ENCODE measurements at regions not wholly inside any gene's neighbourhood (a gene's known extent, or its start where the extent isn't known, plus 50 kb on each side); places are given as distances from the start of the nearest gene placed in this dataset.

DNA sequence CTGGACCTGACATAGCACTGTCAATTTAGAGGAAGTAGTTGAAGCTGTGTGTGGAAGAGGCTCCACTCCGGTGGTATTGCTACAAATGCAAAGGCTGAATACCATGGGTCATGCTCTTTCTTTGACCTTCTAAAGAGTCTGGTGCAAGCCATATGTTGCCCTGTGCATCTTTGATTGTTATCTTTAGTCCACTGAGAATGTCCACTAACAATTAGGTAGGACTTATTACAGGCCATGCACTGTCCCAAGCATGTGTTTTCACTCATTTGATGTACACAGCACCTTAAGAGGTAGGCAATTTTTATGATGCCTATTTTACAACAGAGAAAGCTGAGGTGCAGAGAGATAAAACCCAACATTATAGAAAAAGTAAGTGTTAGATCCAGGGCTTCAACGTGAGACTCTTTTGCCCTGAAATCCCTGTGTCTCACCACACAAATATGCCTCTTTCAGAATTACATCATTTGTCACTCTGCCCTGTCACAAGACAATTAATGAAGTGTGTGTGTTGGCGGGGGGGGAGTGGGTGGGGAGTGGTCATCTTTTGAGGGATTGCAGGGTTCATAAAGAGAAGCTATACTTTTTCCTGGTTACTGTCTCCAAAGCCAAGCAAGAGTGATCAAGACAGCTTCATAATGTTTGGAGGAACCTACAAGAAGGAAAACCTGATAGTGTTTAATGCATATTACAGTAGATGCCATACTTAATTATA, 637.6 kb upstream of the IGFBP3 start:
- DNase-seq, result no peak

DNA sequence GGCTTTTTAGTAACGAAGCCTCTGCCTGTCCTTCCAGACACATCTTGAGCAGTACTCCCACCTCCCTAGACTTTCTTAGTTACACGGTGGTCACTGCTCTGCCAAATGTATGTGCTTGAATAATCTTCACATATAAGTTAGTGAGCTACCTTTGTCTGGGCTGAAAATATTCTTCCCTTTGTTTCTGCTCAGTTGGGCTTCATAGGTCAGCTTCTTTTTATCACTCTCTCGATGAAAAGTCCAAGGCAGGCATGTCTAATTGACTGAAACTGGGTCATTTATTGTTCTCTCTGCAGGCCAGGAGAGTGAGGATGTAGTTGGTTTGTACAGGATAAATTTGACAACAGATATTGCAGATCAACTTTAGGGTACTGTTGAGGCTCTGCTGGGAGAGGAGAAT, 636.7 kb upstream of the IGFBP3 start:
- DNase-seq, result no peak

DNA sequence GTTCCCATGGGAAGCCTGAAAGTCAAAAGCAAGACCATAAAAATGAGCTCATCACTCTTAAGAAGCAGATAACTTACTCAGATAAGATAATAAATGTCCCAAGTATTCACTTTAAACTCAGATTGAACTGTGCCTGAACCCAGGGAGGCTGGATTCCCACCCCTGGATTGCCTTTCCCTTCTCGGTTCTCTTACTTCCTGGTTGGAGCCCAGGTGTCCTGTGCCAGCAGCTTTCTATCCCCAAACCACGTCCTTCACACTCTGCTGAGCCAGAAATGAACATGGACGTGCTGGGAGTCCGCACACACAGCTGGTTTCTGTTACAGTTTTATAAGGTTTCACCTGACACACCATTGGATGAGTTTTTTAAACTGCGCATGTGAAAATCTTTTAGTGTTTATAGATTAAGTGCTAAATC, 636.2 kb upstream of the IGFBP3 start:
- no peak for DNase-seq

DNA sequence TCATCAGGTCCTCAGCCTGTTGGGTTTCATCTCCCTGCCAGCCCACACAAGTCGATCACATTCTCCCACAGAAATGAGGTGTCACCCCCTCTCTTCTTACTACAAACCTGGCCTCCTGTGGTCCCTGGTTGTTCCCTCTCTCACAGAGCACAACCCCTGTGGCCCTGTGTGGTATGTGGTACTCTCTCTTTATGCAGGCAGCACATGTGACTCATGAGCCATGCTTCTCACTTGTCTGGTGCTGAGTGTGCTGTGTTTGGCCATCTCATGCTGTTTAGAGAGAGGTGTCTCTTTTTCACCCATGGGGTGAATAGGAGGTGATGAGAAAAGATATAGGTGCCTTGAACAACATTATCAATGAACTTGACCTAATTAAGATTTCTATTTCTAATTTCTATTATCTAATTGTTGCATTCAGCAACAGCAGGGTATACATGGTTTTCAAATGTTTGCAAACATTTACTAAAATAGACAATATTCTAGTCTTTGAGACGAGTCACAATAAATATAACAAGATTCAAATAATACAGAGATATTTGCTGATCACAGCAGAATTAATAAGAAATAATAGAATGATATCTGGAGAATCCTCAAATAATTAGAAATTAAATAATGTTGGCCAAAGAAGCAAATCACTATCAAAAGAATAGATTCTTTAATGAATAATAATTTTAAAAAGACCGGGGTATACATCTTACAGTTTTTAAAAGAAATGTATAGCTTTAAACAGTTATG, 633.8 kb upstream of the IGFBP3 start:
- no peak for DNase-seq

DNA sequence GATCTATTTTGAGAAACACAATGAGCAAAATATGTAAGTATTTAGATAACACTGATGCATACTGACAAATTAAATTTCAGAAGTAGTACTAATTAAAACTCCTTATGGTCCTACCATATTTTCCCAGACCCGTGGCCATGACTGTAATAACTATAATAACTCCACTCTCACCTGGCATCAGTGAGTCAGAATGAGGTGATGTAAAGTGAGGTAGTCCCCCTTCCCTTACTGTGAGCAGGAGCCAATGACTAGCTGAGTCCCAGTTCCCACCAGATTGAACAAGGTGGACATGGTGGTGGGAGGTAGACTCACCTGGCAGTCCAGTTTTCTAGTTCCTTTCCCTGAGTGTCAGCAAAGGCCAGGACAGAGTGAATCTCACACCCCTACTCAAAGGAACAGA, 630.5 kb upstream of the IGFBP3 start:
- no peak for DNase-seq

DNA sequence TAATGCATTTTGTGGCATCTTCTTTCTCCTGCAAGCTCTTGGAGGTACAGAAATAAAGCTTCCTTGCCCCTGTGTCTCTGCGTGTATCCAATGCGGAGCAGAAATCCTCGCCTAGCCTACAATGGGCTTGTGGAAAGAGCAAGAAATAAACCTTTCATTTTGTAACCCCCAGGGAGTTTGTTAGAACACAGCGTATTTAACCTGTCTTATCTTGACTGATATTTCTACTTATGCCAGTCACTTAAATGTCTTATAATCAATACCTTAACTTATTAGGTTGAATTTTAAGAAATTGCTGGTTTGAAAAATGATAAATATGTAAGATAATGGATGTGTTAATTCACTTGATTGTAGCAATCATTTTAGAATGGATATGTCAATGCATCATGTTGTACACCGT, 629.8 kb upstream of the IGFBP3 start:
- no peak for DNase-seq

DNA sequence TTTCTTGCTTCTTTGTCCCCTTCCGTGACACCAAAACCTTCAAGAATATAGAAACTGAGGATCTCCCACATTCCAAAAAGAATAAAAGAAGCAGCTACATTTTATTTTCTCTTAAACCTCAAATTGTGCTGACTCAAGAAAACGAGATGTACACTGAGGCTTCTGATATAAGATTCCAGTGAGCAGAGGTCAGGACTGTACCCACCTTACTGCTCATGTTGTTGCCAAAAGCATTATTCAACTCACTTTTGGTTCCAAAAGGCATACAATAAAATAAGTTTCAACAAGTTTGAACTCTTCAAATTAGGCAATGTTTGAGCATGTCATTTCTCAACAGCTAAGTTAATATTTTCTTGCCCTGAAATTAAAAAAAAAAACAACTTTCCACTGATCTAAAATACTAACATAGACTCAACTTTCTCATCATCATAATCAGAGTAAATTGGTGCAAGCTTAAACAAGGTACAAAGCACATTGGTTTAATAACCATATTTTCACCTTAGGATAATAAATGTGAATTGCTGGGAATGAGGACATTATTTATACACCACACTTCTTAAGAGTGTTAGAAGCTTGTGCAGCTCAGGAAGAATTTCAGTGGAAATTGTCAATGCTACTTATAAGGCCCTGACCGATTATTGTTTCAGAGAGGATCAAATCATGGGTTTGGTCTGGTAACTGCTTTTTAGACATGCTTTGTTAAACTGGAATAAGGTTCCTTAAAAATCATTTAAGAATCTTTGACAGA, 629.0 kb upstream of the IGFBP3 start:
- DNase-seq, result no peak

DNA sequence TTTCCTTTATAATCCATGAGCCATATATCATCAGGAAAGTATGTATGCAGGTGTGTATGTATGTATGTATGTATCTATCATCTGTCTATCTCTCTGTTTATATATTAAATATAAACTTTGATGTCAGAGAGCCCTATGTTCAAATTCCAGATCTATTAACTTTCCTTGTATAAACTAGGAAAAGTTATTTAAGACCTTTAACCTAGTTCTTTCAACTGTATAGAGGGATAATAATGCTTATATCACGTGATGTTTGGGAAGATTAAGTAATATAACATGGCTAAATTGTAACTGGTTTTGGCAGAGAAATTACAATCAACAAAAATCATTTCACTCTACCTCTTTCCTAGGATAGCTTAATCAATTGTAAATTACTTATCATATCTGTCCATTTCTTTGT, 628.3 kb upstream of the IGFBP3 start:
- DNase-seq, result no peak

DNA sequence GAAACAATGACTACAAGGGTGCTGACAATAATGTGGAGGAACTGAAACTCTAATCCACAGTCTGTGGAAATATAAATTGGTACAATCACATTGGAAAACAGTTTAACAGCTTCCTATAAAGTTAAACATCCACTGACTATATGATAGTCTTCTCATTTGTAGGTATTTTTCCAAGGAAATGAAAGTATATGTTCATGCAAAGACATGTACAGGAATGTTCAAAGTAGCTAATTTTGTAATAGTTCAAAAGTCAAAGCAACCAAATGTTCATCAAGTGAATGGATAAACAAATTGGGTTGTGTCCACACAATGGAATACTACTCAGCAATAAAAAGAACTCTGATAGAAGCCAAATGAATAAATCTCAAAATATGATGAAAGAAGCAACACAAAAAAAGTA, 626.0 kb upstream of the IGFBP3 start:
- no peak for DNase-seq

DNA sequence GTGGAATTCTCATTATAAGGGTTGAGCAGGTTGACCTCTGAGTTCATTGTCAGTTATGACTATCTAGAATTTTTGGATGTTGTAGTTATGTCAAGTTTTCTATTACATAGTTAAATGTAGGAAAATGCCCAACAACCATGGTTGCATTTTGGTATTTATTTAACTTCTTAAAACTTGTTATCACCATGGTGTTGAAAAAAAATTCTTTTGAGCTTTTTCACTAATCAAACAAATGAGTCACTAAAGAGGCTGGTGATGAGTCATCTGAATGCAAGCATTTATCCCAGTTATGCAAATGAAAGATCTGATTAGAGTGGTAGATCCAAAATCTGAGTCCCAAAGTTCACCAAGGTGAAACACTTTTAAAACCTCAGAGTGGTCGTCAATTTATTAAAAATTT, 624.7 kb upstream of the IGFBP3 start:
- DNase-seq, result no peak

DNA sequence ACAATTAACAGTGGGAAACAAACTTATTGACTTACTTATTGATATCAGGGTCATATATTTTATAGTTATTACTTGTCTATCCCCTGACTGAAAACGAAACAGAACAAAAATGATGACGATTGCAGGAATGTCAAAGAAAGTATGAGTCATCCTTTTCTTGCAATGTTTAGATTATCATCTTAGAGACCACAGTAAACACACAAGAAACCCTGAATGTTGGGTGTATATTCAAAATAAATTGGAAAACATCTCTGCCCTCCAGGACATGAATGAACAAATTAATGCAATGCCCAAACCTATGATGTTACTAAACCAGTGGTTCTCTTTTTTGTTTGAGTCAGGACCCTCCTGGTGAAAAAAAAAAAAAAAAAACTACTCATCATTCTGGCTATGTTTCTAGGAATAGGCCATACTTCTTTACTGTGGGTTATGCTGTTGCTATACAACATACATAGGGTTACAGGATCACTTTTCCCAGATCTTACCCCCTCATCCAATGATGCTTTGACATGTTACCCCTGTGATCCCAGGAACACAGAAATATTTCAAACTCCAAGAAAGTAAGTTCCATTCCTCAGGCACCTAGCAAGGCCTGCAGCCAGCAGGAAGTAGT, 623.4 kb upstream of the IGFBP3 start:
- no peak for DNase-seq

DNA sequence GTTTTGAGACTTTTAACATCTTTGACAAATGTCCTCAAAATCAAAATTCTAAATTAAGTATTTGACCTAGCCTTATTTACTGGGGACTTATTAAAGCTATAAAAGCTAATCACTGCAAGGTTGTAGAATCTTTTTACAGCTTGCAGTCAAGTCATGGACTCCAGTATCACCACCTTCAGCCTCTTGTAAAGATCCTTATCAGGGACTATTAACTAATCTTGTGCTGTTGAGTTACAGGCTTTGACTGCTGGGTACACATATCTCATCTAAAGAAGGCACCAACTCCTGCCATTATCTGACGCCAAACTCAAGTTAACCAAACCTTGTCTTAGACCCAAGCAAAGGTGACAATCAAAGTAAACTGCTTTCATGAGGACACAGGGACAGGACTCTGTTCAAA, 621.0 kb upstream of the IGFBP3 start:
- no peak for DNase-seq

DNA sequence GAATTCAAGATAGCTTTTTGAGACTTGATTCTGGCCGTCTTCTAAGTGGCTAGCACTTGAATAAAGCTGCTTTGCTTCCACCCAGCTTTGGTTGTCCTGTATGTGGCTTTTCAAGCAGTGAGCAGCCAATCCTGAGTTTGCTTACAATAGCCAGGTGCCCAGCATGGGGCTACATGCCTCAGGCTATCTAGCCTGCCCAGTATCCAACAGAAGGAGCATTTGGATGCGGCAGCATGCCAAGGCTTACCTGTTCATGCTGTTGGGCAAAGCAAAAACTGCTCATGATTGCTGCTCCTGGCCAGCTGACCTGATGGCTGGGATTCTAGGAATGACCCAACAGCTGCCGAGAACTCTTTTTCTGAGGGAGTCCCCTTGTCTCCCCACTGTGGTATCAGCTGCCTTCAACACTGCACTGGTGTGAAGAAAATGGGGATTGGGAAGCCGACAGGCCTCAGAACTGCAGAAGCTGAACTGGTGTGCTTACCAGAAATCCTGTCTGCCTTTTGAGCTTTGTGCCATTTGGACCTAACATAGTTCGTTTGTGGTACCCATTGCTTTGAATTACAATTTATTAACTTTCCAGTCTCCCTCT, 618.9 kb upstream of the IGFBP3 start:
- no peak for DNase-seq

DNA sequence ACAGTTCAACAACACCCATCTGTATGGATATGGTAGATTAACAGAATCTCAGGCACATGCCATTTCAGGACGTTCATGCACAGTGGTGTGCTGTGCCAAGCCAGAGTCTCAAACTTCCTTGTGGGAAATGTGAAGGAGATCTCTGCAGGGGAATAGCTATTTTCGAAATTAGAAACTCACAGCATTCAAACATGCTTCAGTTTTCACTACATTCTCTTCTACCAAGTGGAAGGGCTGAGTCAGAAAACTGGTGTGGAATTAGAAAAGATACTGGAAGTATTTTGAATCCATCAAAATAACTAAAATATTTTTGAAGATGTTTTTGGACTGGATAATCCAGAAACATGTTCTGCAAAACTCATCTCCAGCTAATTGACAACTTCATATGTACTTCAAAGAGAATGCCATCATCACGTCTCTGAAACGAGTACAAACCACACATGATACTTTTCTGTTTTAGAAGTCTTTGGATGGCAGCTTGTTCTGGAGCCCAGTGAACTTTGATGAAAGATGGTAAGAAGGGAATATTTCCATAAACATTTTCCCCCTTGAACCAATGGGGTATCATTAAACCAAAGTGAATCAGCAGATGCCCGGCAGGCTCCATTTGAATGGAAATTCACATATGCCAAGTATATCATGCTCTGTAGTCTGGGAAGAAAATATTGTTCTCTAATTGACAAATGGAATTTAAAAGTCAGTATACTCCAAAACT, 616.3 kb upstream of the IGFBP3 start:
- no peak for DNase-seq

DNA sequence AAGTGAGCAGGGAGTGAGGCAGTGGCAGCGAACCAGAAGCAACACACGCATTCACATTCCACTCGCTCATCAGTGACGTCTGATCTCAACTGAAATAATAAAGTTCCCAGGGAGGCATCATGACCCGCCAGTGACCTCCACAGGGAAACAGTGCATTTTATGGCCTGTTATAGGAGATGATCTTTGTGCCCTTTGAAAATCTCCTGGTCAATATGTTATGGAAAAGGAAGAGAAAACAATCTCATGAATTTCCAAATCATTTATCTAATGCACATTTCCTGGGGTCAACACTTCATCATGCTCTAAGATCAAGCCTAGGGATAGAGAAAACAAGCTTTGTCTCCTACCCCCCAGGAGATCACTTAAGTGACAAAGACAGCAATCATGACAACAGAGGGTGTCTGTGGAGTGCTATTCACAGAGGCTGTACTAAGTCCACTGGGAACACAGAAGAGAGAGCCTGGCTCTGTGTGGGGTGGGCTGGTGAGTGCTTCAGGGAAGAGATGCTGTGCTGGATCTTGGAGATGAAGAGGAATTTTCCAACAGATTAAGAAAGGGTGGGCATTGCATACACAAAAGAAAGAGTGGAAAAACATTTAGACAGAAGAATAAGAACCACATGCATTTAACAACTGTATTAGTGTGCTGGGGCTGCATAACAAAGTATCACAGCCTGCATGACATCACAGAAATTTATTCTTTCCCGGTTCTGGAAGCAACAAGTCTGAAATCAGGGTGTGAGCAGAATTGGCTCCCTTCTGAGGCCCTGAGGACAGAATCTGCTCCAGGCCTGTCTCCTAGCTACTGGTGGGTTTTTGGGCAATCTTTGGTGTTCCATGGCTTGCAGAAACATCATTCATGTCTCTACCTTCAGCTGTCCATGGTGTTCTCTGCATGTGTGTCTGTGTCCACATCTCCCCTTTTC, 613.9 kb upstream of the IGFBP3 start:
- DNase-seq, result no peak

DNA sequence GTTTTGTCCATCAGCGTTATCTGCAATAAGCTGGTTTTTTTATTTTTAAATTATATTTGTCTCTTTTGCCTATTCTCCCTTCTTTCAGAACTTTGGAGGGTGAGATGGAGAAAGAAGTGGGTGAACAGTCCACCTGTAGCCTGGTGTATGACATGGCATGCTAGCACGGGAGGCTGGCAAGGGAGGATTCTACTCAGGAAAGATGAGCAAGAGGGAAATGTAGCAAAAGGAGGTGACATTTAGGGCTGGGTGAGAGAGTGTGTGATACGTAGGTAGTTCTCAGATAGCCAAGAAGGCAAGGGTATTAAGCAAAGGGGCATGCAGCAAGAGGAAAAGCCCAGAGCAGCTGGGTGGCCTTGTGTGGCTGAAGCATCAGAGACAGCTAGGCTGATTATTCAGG, 612.9 kb upstream of the IGFBP3 start:
- no peak for DNase-seq

DNA sequence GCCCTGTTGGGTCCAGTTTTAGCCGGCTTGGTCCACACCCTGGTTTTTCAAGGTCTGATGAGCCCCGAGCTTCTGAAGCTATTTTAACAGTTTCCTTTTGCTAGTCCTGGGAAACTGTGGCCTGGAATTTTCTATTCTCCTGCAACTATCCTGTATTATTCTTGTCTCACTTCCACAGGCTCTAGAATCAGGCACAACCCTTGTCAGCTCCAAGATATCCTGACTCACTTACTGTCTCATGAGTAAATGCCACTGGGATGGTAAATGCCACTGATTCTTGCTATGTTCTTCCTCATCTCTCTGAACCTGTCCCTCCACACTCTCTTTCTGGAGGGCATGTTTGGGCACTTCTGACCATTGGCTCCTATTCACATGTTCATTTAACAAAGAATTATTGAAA, 611.5 kb upstream of the IGFBP3 start:
- no peak for DNase-seq

DNA sequence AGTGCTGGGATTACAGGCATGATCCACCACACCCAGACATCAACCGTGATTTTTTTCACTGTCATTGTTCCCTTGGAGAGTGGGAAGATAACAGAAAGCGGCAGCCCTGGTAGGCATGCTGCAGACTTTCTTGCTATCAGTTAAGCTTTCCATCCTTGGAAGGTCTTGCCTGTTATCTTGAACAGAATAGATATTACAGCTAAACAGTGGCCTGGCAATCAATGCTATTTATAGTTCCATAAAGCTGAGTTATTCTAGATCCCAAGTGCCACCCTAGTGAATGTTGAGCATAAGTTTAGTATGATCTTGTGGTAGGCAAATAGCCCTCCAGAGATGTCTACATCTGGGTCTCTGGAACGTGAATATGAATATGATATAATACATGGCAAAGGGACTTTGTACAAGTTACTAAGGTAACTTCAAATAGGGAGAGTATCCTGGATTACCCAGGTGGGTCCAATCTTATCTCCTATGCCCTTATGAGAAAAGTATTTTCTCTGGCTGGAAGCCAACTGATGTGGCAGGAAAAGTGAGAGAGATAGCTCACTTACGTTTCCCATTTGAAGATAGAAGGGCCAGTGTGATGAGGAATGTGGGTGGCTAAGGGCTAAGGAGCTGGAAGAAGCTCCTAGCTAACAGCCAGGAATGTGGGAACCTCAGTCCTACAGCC, 609.1 kb upstream of the IGFBP3 start:
- no peak for DNase-seq

DNA sequence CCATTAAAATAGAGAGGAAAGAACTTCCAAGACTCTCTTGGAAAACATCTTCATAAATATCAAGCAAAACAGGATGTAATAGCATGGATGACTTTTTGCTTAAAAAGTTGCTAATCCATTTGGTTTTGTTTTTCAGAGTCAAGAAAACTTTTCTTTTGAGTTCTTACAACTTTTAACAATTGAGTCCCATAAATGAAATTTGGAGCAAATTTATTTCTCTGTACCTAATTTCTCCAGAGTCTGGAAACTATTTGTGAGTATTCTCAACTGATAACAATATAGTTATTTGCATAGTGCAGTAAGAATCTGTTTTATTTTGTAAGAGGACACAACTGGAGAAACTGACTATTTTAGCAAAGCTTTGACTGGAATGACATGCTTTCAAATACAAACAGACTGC, 606.3 kb upstream of the IGFBP3 start:
- no peak for DNase-seq

DNA sequence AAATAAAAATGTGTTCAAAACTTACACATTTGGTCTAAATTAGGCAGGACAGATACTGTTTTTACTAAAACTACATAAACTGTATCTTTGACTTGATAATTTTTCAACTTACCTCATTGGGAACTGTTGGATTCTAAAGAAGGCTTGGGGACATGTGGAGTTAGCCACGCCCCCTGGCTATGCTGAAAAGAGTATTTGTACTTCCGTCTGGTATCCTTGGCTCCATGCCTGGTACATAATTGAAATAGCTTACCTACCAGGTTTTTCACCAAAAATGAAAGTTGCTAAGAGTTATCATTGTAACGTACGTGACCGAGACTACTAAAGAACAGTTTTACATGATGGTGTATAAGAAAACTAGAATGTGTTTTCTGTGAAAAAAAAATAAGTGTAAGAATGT, 604.8 kb upstream of the IGFBP3 start:
- DNase-seq, result no peak

DNA sequence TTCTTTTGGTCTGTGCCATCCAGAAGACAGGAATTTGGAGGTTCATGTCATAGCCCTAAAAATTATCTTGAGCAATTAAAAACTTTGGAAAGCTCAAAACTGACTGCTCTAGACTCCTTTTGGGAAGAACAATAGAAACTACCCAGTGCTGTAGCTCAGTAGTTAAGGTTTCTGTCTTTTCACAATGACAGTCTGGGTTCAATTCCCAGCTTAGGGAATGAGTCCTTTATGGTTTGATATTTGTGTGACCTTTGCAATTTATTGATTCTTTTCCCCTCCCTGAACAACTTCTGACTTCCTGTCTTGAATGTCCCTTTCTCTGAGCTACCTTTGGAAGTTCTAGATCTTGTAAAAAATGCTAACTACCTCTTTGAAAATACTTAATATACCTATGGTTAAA, 603.3 kb upstream of the IGFBP3 start:
- no peak for DNase-seq

Measured in GF-D8 (cell line).